Tibial nerve (tissue), 4 donors: ENCODE measurements at regions not wholly inside any gene's neighbourhood (a gene's known extent, or its start where the extent isn't known, plus 50 kb on each side); places are given as distances from the start of the nearest gene placed in this dataset.

Experiments
- DNase-seq, 2 donors: peaks; one replicate each; pipeline ENCODE4 v3.0.0-alpha.2; 2019; ENCODE audit warnings: low spot score in 2 of 2
- H3K27ac ChIP-seq, 4 donors: fragments of 200-600 bp; sonication (generic) in 3 of 4; one replicate each; pipeline ENCODE4 v1.5.1; 2017 to 2019; ENCODE audit warnings: mild to moderate bottlenecking in 1 of 4
- H3K27me3 ChIP-seq, 2 donors: fragments of 200-600 bp; sonication (generic) in 1 of 2; one replicate each; pipeline versions ENCODE4 v1.5.1 to v1.6.0; 2017 to 2019
- H3K36me3 ChIP-seq, 3 donors: fragments of 200-600 bp; sonication (generic); one replicate each; pipeline ENCODE4 v1.5.1; 2018 to 2019
- H3K4me1 ChIP-seq, 4 donors: fragments of 200-600 bp; sonication (generic) in 3 of 4; one replicate each; pipeline ENCODE4 v1.5.1; 2017 to 2019
- H3K4me3 ChIP-seq, 4 donors: fragments of 200-600 bp; sonication (generic) in 3 of 4; one replicate each; pipeline ENCODE4 v1.5.1; 2017 to 2019; ENCODE audit warnings: mild to moderate bottlenecking in 1 of 4, moderate library complexity in 1 of 4
- H3K9me3 ChIP-seq, 4 donors: fragments of 200-600 bp; sonication (generic) in 3 of 4; one replicate each; pipeline ENCODE4 v1.5.1; 2017 to 2019
- EP300 ChIP-seq, 2 donors: sonication (generic); formaldehyde crosslinking; IDR thresholded peaks; one replicate each; pipeline ENCODE4 v1.6.1; 2017; ENCODE audit warnings: antibody characterized with exemption in 2 of 2, mild to moderate bottlenecking in 1 of 2
- POLR2A ChIP-seq, 2 donors: fragments of 450-650 bp; IDR thresholded peaks; one replicate each; pipeline ENCODE4 v1.6.1; 2017; ENCODE audit warnings: antibody characterized with exemption in 2 of 2, mild to moderate bottlenecking in 2 of 2, moderate library complexity in 2 of 2
- WGBS, 2 donors: methylation state at CpG; one replicate each; pipeline ENCODE4 v1.1.5; 2018; 5-methylcytosine and 5-hydroxymethylcytosine counted together
- TF ChIP-seq, protein P1 (sequence below), 5 experiments: fragments of 200-600 bp in 3 of 5; fragments of 450-650 bp in 2 of 5; sonication (generic) in 3 of 5; IDR thresholded peaks; one replicate each; pipeline ENCODE4 v1.5.1; 2016 to 2019; ENCODE audit warnings: antibody characterized with exemption in 5 of 5, mild to moderate bottlenecking in 3 of 5, moderate library complexity in 2 of 5

DNA sequence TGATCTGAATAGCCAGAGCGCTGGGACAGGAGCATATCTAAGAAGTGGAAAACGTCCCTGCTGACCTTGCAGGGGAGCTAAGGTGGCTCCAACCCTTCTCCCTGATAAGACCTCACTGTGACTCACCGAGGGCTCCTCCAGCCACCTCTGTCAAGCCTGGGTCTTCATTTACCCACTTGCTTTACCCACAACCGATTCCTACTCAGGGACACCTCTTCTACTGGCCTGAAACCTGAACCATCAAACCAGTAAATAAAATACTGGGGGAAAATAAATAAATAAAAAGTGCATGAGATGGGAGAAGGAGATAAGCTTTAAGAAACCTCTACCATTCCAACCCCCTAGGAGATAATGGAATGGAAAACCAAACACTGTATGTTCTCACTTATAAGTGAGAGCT lies 80.2 kb upstream of the ALOX12 start:
- Histone ChIP-seq H3K4me3 (no peak overlapping the region), H3K4me1 (peaks cover 0 to 11% (median 0%) of the 10 kb centered on the region in 4 donors), H3K9me3 (no peaks in the 10 kb centered on the region), H3K27me3 (no peaks in the 10 kb centered on the region), H3K27ac (no peak overlapping the region), H3K36me3 (no peaks in the 10 kb centered on the region)
- 84 to 88% methylated on average over 4 of the region's 4 CpGs for WGBS, 2 donors
- TF ChIP-seq EP300 (IDR thresholded peaks at IDR 0.05) (no peak), POLR2A (IDR thresholded peaks at IDR 0.05) (no peak)
- TF ChIP-seq, protein P1, sequence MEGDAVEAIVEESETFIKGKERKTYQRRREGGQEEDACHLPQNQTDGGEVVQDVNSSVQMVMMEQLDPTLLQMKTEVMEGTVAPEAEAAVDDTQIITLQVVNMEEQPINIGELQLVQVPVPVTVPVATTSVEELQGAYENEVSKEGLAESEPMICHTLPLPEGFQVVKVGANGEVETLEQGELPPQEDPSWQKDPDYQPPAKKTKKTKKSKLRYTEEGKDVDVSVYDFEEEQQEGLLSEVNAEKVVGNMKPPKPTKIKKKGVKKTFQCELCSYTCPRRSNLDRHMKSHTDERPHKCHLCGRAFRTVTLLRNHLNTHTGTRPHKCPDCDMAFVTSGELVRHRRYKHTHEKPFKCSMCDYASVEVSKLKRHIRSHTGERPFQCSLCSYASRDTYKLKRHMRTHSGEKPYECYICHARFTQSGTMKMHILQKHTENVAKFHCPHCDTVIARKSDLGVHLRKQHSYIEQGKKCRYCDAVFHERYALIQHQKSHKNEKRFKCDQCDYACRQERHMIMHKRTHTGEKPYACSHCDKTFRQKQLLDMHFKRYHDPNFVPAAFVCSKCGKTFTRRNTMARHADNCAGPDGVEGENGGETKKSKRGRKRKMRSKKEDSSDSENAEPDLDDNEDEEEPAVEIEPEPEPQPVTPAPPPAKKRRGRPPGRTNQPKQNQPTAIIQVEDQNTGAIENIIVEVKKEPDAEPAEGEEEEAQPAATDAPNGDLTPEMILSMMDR (IDR thresholded peaks at IDR 0.05) = no peak
- no peak for DNase-seq

DNA sequence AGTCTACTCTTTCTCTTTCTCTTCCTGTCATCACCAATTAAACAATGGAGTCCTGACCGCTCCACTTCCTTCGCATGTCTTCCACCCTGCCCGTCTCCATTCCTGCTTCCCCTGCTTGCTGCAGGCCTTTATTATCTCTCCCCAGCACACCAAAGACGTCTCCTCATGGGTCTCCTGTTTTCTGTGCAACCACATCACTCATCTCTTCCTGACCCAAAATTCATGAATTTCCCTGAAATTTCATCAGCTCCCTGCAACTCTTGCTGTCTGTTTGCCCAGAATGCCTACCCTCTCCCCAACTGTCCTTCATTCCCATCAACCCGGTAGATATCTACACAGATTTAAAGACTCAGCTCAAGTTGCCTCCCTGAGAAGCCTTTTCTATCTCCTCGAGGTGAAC lies 76.7 kb upstream of the ALOX12 start:
- 75% methylated on average over 6 of the region's 6 CpGs for WGBS, 2 donors
- Histone ChIP-seq H3K9me3 (no peaks in the 10 kb centered on the region), H3K36me3 (no peaks in the 10 kb centered on the region), H3K27ac (no peak overlapping the region), H3K4me3 (no peak overlapping the region), H3K4me1 (peaks cover 0 to 3% (median 0%) of the 10 kb centered on the region in 4 donors), H3K27me3 (no peaks in the 10 kb centered on the region)
- DNase-seq = no peak
- TF ChIP-seq, protein P1 (IDR thresholded peaks at IDR 0.05) = no peak
- no peak for TF ChIP-seq POLR2A (IDR thresholded peaks at IDR 0.05)
- no peak for TF ChIP-seq EP300 (IDR thresholded peaks at IDR 0.05)

DNA sequence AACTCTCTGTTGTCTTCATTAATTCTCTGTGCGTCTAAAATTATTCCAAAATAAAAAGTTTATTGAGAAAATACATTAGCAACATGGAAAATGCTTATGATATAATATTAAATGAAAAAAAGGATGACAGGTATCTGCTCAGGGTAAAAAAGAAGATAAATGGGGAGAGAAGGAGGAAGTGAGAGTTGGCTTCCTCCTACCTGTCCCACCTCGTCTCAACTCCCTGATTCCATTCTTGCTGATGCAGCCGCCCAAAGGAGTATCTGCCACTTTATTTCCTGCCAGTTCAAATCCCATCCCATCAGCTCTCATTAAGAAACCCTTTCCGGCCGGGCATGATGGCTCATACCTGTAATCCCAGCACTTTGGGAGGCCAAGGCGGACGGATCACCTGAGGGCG lies 72.5 kb upstream of the ALOX12 start:
- Histone ChIP-seq H3K36me3 (no peaks in the 10 kb centered on the region), H3K4me3 (no peak overlapping the region), H3K4me1 (no peaks in the 10 kb centered on the region), H3K27me3 (no peaks in the 10 kb centered on the region), H3K9me3 (peaks cover 0 to 4% (median 0%) of the 10 kb centered on the region in 4 donors), H3K27ac (no peak overlapping the region)
- DNase-seq = no peak
- 86 to 88% methylated on average over 8 of the region's 8 CpGs for WGBS, 2 donors
- TF ChIP-seq EP300 (IDR thresholded peaks at IDR 0.05) = no peak
- TF ChIP-seq POLR2A (IDR thresholded peaks at IDR 0.05) = no peak
- TF ChIP-seq, protein P1 (IDR thresholded peaks at IDR 0.05) = no peak

DNA sequence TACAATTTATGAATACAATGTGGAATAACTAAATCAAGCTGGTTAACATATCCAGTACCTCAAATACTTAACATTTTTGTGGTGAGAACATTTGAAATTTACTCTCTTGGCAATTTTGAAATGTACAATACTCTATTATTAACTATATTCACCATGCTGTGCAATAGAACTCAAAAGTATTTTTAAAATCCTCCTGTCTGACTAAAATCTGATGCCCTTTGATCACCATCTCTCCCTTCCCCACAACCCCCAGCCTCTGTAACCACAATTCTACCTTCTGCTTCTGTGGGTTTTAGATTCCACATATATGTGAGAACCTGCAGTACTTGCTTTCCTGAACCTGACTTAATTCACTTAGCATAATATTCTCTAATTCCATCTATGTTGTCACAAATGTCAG lies 71.6 kb upstream of the ALOX12 start:
- H3K36me3 ChIP-seq = no peaks in the 10 kb centered on the region
- no peaks in the 10 kb centered on the region for H3K27me3 ChIP-seq
- H3K4me1 ChIP-seq = no peaks in the 10 kb centered on the region
- peaks cover 0 to 4% (median 0%) of the 10 kb centered on the region in 4 donors for H3K9me3 ChIP-seq
- no peak for TF ChIP-seq EP300 (IDR thresholded peaks at IDR 0.05)
- TF ChIP-seq, protein P1 (IDR thresholded peaks at IDR 0.05) = no peak
- no peak overlapping the region for H3K4me3 ChIP-seq
- H3K27ac ChIP-seq = no peak overlapping the region
- no peak for DNase-seq

DNA sequence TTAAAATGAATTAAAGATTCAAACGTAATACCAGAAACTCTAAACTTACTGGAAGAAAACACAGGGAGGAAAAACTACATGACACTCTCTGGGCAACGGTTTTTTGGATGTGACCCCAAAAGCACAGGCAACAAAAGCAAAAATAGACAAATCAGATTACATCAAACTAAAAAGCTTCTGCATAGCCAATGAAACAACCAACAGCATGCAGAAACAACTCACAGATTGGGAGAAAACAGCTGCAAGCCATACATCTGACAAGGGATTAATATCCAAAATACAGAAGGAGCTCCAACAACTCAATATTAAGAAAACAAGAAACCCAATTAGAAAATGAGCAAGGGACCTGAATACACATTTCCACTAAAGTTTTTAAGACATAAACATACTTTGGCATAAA lies 69.2 kb upstream of the ALOX12 start:
- Histone ChIP-seq H3K36me3 (no peaks in the 10 kb centered on the region), H3K4me3 (no peak overlapping the region)
- WGBS, 2 donors = 76 to 82% methylated on average over 2 of the region's 2 CpGs

More for the DNA sequence above, 69.2 kb upstream of the ALOX12 start:
- H3K9me3 ChIP-seq = peaks cover 0 to 4% (median 0%) of the 10 kb centered on the region in 4 donors
- TF ChIP-seq, protein P1 (IDR thresholded peaks at IDR 0.05) = no peak
- no peaks in the 10 kb centered on the region for H3K4me1 ChIP-seq
- no peak overlapping the region for H3K27ac ChIP-seq
- H3K27me3 ChIP-seq = no peaks in the 10 kb centered on the region
- no peak for DNase-seq
